Loucy (cell line): ENCODE measurements at regions not wholly inside any gene's neighbourhood (a gene's known extent, or its start where the extent isn't known, plus 50 kb on each side); places are given as distances from the start of the nearest gene placed in this dataset.

ENCODE experiments used
- H2AFZ ChIP-seq: fragments of 200-600 bp; sonication (generic); 2 replicates; pipeline ENCODE4 v1.6.0; 2016; ENCODE audit warnings: antibody characterized with exemption, mild to moderate bottlenecking, low read length, moderate library complexity
- H3F3A ChIP-seq: fragments of 200-600 bp; 2 replicates; pipeline ENCODE4 v1.6.0; 2016; ENCODE audit warnings: antibody characterized with exemption, low read depth, mild to moderate bottlenecking
- H3K27me3 ChIP-seq: fragments of 200-600 bp; sonication (generic); 2 replicates; pipeline ENCODE4 v1.6.1; 2014; ENCODE audit warnings: low read length, mild to moderate bottlenecking; ENCODE audit not compliant: insufficient read depth, poor library complexity, severe bottlenecking
- H3K36me3 ChIP-seq: fragments of 200-600 bp; sonication (generic); 2 replicates; pipeline ENCODE4 v1.6.1; 2016; ENCODE audit warnings: low read length; ENCODE audit not compliant: insufficient read depth
- H3K4me1 ChIP-seq: fragments of 200-600 bp; sonication (generic); 2 replicates; pipeline ENCODE4 v1.5.1; 2014; ENCODE audit warnings: low read length, mild to moderate bottlenecking; ENCODE audit not compliant: insufficient read depth, poor library complexity, severe bottlenecking
- H3K4me2 ChIP-seq: fragments of 200-600 bp; sonication (generic); 2 replicates; pipeline ENCODE4 v1.6.0; 2014; ENCODE audit warnings: antibody characterized with exemption, low read length, low read depth, mild to moderate bottlenecking; ENCODE audit not compliant: poor library complexity, severe bottlenecking
- H3K4me3 ChIP-seq: fragments of 200-600 bp; sonication (generic); 2 replicates; pipeline ENCODE4 v1.5.1; 2014; ENCODE audit warnings: low read length, mild to moderate bottlenecking, mixed read lengths; ENCODE audit not compliant: poor library complexity, severe bottlenecking
- H3K79me2 ChIP-seq: fragments of 200-600 bp; sonication (generic); 2 replicates; pipeline ENCODE4 v1.6.1; 2014; ENCODE audit warnings: low read length; ENCODE audit not compliant: insufficient read depth
- H3K9ac ChIP-seq: fragments of 200-600 bp; sonication (generic); 2 replicates; pipeline ENCODE4 v1.6.0; 2014; ENCODE audit warnings: mild to moderate bottlenecking, low read depth, low read length, moderate library complexity; ENCODE audit not compliant: poor library complexity, severe bottlenecking
- H3K9me2 ChIP-seq: fragments of 200-600 bp; sonication (generic); replicated peaks from 2 replicates; pipeline ENCODE4 v1.6.1; 2016; ENCODE audit warnings: low read depth, low read length, mixed read lengths
- H3K9me3 ChIP-seq: fragments of 200-600 bp; sonication (generic); 2 replicates; pipeline ENCODE4 v1.6.1; 2014; ENCODE audit warnings: mild to moderate bottlenecking, antibody characterized with exemption, low read length, low read depth; ENCODE audit not compliant: insufficient read depth
- H4K20me1 ChIP-seq: fragments of 200-600 bp; sonication (generic); 2 replicates; pipeline ENCODE4 v1.6.0; 2014; ENCODE audit warnings: antibody characterized with exemption, low read length, mild to moderate bottlenecking; ENCODE audit not compliant: insufficient read depth, poor library complexity, severe bottlenecking
- EZH2phosphoT487 ChIP-seq: fragments of 200-600 bp; IDR thresholded peaks from 2 replicates; pipeline ENCODE4 v1.6.1; 2018; ENCODE audit warnings: antibody characterized with exemption, mild to moderate bottlenecking, moderate library complexity, borderline replicate concordance
- TF ChIP-seq, protein P1 (sequence below): fragments of 200-600 bp; sonication (generic); conservative IDR thresholded peaks from 2 replicates; pipeline ENCODE4 v1.5.1; 2014; ENCODE audit warnings: mild to moderate bottlenecking, antibody characterized with exemption, low read length

DNA sequence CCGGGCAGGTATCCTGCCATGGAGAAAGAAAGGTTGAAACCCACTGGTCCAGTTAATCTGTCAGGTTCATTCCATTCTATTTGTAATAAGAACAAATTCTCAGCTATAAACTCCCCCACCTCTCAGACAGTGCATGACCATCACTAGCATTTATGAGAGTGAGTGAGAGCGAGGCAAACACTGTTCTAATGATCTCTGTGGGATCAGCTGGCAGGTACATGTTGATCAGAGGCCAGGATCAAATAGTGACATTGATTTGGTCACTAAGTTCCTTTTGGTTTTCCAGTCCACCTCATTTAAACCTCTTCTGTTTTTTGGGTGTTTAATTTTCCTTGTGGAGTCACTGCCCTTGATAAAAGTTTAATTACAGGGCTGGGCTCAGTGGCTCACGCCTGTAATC is 423.1 kb upstream of the CHST9 start:
- no peaks in the 10 kb centered on the region for H3K9me3 ChIP-seq

DNA sequence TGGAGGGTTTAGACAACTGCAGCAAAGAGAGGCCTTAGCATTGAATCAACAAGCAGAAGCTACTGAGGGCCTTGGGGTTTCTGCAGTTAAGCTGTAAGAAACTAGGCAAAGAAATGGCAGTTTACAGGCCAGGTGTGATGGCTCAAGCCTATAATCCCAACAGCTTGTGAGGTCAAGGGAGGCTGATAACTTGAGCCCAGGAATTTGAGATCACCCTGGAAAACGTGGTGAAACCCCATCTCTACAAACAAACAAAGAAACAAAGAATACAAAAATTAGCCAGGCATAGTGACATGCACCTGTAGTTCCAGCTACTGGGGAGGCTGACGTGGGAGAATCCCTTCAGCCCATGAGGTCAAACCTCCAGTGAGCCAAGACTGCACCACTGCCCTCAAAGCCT is 421.6 kb upstream of the CHST9 start:
- Histone ChIP-seq H3K9me3 (no peaks in the 10 kb centered on the region), H3F3A (no peaks in the 10 kb centered on the region), H3K9me2 (no peaks in the 10 kb centered on the region), H2AFZ (no peak overlapping the region; the same call in 1 of the 2 replicates), H3K4me2 (no peak overlapping the region), H3K79me2 (no peaks in the 10 kb centered on the region), H3K4me1 (no peaks in the 10 kb centered on the region), H3K27me3 (no peaks in the 10 kb centered on the region), H4K20me1 (no peaks in the 10 kb centered on the region), H3K4me3 (no peak overlapping the region), H3K9ac (no peak overlapping the region), H3K36me3 (no peaks in the 10 kb centered on the region)
- TF ChIP-seq, protein P1, sequence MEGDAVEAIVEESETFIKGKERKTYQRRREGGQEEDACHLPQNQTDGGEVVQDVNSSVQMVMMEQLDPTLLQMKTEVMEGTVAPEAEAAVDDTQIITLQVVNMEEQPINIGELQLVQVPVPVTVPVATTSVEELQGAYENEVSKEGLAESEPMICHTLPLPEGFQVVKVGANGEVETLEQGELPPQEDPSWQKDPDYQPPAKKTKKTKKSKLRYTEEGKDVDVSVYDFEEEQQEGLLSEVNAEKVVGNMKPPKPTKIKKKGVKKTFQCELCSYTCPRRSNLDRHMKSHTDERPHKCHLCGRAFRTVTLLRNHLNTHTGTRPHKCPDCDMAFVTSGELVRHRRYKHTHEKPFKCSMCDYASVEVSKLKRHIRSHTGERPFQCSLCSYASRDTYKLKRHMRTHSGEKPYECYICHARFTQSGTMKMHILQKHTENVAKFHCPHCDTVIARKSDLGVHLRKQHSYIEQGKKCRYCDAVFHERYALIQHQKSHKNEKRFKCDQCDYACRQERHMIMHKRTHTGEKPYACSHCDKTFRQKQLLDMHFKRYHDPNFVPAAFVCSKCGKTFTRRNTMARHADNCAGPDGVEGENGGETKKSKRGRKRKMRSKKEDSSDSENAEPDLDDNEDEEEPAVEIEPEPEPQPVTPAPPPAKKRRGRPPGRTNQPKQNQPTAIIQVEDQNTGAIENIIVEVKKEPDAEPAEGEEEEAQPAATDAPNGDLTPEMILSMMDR: no peak
- TF ChIP-seq EZH2phosphoT487: no peak

More for the DNA sequence above, 423.1 kb upstream of the CHST9 start:
- no peaks in the 10 kb centered on the region for H3K4me1 ChIP-seq
- no peaks in the 10 kb centered on the region for H3K79me2 ChIP-seq
- H3K4me3 ChIP-seq: no peak overlapping the region
- no peak overlapping the region for H3K9ac ChIP-seq
- no peaks in the 10 kb centered on the region for H3F3A ChIP-seq
- TF ChIP-seq EZH2phosphoT487: no peak
- TF ChIP-seq, protein P1: no peak
- H3K4me2 ChIP-seq: no peak overlapping the region
- no peaks in the 10 kb centered on the region for H4K20me1 ChIP-seq
- no peaks in the 10 kb centered on the region for H3K36me3 ChIP-seq
- no peak overlapping the region for H2AFZ ChIP-seq
- H3K27me3 ChIP-seq: no peaks in the 10 kb centered on the region
- no peaks in the 10 kb centered on the region for H3K9me2 ChIP-seq

DNA sequence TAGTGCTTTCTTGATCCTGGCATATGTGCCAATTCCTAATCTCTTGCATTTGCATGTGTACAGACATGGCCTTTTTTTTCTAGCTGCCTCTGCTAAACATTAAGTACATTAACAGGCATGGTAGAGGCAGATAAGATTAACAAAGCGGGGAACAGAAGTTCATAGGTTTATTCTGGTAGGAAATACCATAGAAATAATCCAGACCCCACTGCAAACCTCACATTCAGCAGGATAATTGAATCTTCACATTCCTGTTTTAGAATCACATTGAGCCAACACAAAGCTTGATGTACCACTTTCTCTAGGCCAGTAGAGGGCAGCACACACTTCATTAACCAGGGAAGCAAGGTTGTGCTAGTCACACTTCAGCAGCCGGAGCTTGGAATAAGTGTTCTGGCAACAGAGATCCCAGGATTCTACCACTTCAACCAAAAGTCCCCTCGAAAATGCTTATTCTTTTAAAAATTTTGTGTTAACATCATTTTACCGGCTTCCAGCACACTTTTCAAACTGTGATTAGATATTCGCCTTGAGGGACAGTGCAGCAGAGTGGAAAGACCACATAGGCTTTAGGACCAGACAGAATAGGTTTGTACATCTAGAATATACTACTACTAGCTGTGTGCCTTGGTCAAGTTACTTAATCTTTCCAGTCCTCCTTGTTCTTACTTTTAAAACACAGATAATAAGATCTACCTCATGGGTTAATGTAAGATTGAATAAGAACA is 420.2 kb upstream of the CHST9 start:
- H3K36me3 ChIP-seq: no peaks in the 10 kb centered on the region
- H3K4me1 ChIP-seq: no peaks in the 10 kb centered on the region
- H3K9me3 ChIP-seq: no peaks in the 10 kb centered on the region
- H3K4me3 ChIP-seq: no peak overlapping the region
- H2AFZ ChIP-seq: peak overlapping the region; percentile 42; the same call in 1 of the 2 replicates
- no peaks in the 10 kb centered on the region for H3K9me2 ChIP-seq
- TF ChIP-seq, protein P1: peak; percentile 93
- no peak for TF ChIP-seq EZH2phosphoT487
- no peaks in the 10 kb centered on the region for H3K79me2 ChIP-seq
- no peak overlapping the region for H3K4me2 ChIP-seq
- no peaks in the 10 kb centered on the region for H3F3A ChIP-seq
- no peak overlapping the region for H3K9ac ChIP-seq
- no peaks in the 10 kb centered on the region for H4K20me1 ChIP-seq
- no peaks in the 10 kb centered on the region for H3K27me3 ChIP-seq
